ENCODE measurements at regions not wholly inside any gene's neighbourhood (a gene's known extent, or its start where the extent isn't known, plus 50 kb on each side); places are given as distances from the start of the nearest gene placed in this dataset.

- H3K9ac ChIP-seq (ENCODE audit: low read length in 3 of 3) = no peak overlapping the region
- DNase-seq (peak in 1 of 5 donors; percentile 42), FAIRE-seq (no peak)
- H3K4me3 ChIP-seq (ENCODE audit: low read length in 3 of 3) = no peak overlapping the region
- H3K27ac ChIP-seq (ENCODE audit: low read depth in 2 of 2, low read length in 2 of 2) = no peak overlapping the region
- H3K36me3 ChIP-seq (ENCODE audit: control insufficient read depth in 2 of 3, insufficient read depth in 3 of 3, low read length in 3 of 3) = no peaks in the 10 kb centered on the region
- no peaks in the 10 kb centered on the region for H3K4me1 ChIP-seq (ENCODE audit: control insufficient read depth in 2 of 3, insufficient read depth in 2 of 3, low read depth in 1 of 3, low read length in 3 of 3)
- TF ChIP-seq CTCF (IDR thresholded peaks at IDR 0.05; ENCODE audit: borderline replicate concordance, extremely low read depth, insufficient read depth) = no peak
- no peaks in the 10 kb centered on the region for H3K9me3 ChIP-seq (ENCODE audit: control insufficient read depth in 2 of 3, insufficient read depth in 1 of 3, low read length in 3 of 3)
- intact Hi-C loops (cut with DNase I) = no loop called here
- peaks cover 5% of the 10 kb centered on the region for H3K27me3 ChIP-seq (ENCODE audit: control insufficient read depth, insufficient read depth, low read length)
Measured at GRCh38 chr17:79379700-79380445, 231.0 kb downstream of the RBFOX3 start.

GRCh38 chr17:79377230-79377786 lies 233.5 kb downstream of the RBFOX3 start:
- FAIRE-seq (no peak), DNase-seq (peak in 1 of 5 donors; percentile 51)
- Histone ChIP-seq H3K9ac (ENCODE audit: low read length in 3 of 3) (no peak overlapping the region), H3K4me1 (ENCODE audit: control insufficient read depth in 2 of 3, insufficient read depth in 2 of 3, low read depth in 1 of 3, low read length in 3 of 3) (no peaks in the 10 kb centered on the region), H3K27ac (ENCODE audit: low read depth in 2 of 2, low read length in 2 of 2) (no peak overlapping the region), H3K4me3 (ENCODE audit: low read length in 3 of 3) (no peak overlapping the region), H3K27me3 (ENCODE audit: control insufficient read depth, insufficient read depth, low read length) (peaks cover 5% of the 10 kb centered on the region), H3K36me3 (ENCODE audit: control insufficient read depth in 2 of 3, insufficient read depth in 3 of 3, low read length in 3 of 3) (no peaks in the 10 kb centered on the region), H3K9me3 (ENCODE audit: control insufficient read depth in 2 of 3, insufficient read depth in 1 of 3, low read length in 3 of 3) (no peaks in the 10 kb centered on the region)
- intact Hi-C loops (cut with DNase I) = no loop called here
- TF ChIP-seq CTCF (IDR thresholded peaks at IDR 0.05; ENCODE audit: borderline replicate concordance, extremely low read depth, insufficient read depth) = no peak

GRCh38 chr17:79374807-79375206 lies 236.0 kb downstream of the RBFOX3 start:
- Histone ChIP-seq H3K27me3 (ENCODE audit: control insufficient read depth, insufficient read depth, low read length) (peaks cover 5% of the 10 kb centered on the region), H3K4me1 (ENCODE audit: control insufficient read depth in 2 of 3, insufficient read depth in 2 of 3, low read depth in 1 of 3, low read length in 3 of 3) (peaks cover 0 to 2% (median 0%) of the 10 kb centered on the region in 3 donors), H3K9me3 (ENCODE audit: control insufficient read depth in 2 of 3, insufficient read depth in 1 of 3, low read length in 3 of 3) (peaks cover 0 to 2% (median 0%) of the 10 kb centered on the region in 3 donors), H3K9ac (ENCODE audit: low read length in 3 of 3) (no peak overlapping the region), H3K4me3 (ENCODE audit: low read length in 3 of 3) (no peak overlapping the region), H3K36me3 (ENCODE audit: control insufficient read depth in 2 of 3, insufficient read depth in 3 of 3, low read length in 3 of 3) (no peaks in the 10 kb centered on the region), H3K27ac (ENCODE audit: low read depth in 2 of 2, low read length in 2 of 2) (no peak overlapping the region)
- DNase-seq (peak in 1 of 5 donors; percentile 65), FAIRE-seq (no peak)
- intact Hi-C loops (cut with DNase I) = no loop called here
- TF ChIP-seq CTCF (IDR thresholded peaks at IDR 0.05; ENCODE audit: borderline replicate concordance, extremely low read depth, insufficient read depth) = no peak

Data from kidney (tissue), 13 donors.